ENCODE measurements at regions not wholly inside any gene's neighbourhood (a gene's known extent, or its start where the extent isn't known, plus 50 kb on each side); places are given as distances from the start of the nearest gene placed in this dataset.

- TF ChIP-seq POLR2A (IDR thresholded peaks at IDR 0.05) (no peak), CTCF (IDR thresholded peaks at IDR 0.05) (no peak), EP300 (IDR thresholded peaks at IDR 0.05) (no peak)
Measured at GRCh38 chr2:136217996-136218395, 100.0 kb upstream of the CXCR4 start.

Data from tibial nerve (tissue), 4 donors.